GM10266 (cell line): ENCODE measurements at regions not wholly inside any gene's neighbourhood (a gene's known extent, or its start where the extent isn't known, plus 50 kb on each side); places are given as distances from the start of the nearest gene placed in this dataset.

ENCODE experiments used
- DNase-seq: peaks from one replicate; pipeline ENCODE4 v3.0.0; 2012; ENCODE audit errors: extremely low spot score
- CTCF ChIP-seq: IDR thresholded peaks from 2 replicates; pipeline ENCODE4 v1.5.1; 2012; ENCODE audit warnings: mild to moderate bottlenecking, low read depth; ENCODE audit not compliant: control insufficient read depth, insufficient read depth; ENCODE audit errors: missing control alignments

GRCh38 chr6:40162074-40162473 lies 227.8 kb upstream of the MOCS1 start:
- no peak for DNase-seq
- no peak for TF ChIP-seq CTCF

GRCh38 chr6:40160826-40161225 lies 226.6 kb upstream of the MOCS1 start:
- TF ChIP-seq CTCF: no peak
- no peak for DNase-seq

- TF ChIP-seq CTCF: no peak
- DNase-seq: no peak
These were observed 225.6 kb upstream of the MOCS1 start for GRCh38 chr6:40159865-40160264.

GRCh38 chr6:40152701-40153436 lies 218.6 kb upstream of the MOCS1 start:
- DNase-seq: no peak
- TF ChIP-seq CTCF: no peak

- TF ChIP-seq CTCF: no peak
- DNase-seq: no peak
These were observed 217.9 kb upstream of the MOCS1 start for GRCh38 chr6:40152196-40152595.

- DNase-seq: peak; percentile 73
These were observed 214.8 kb upstream of the MOCS1 start for GRCh38 chr6:40148882-40149573.

More at GRCh38 chr6:40148882-40149573, 214.8 kb upstream of the MOCS1 start:
- TF ChIP-seq CTCF: no peak
